OCI-LY1 (cell line): ENCODE measurements at regions not wholly inside any gene's neighbourhood (a gene's known extent, or its start where the extent isn't known, plus 50 kb on each side); places are given as distances from the start of the nearest gene placed in this dataset.

ENCODE experiments used
- CTCF ChIP-seq: fragments of 200-600 bp; sonication (generic), shearing (Covaris generic); IDR thresholded peaks from 2 replicates; pipeline ENCODE4 v1.5.1; 2017; ENCODE audit warnings: mild to moderate bottlenecking, antibody characterized with exemption, low read length, moderate library complexity, mixed read lengths
- EZH2 ChIP-seq: fragments of 200-600 bp; sonication (generic), shearing (Covaris generic); IDR thresholded peaks from 2 replicates; pipeline ENCODE4 v1.8.0; 2017; ENCODE audit warnings: borderline replicate concordance, mixed run types, mild to moderate bottlenecking, antibody characterized with exemption, low read length, moderate library complexity, mixed read lengths

GRCh38 chr10:36465604-36466379 lies 659.6 kb upstream of the ANKRD30A start:
- no peak for TF ChIP-seq CTCF
- TF ChIP-seq EZH2, result no peak
